Loucy (cell line): ENCODE measurements at regions not wholly inside any gene's neighbourhood (a gene's known extent, or its start where the extent isn't known, plus 50 kb on each side); places are given as distances from the start of the nearest gene placed in this dataset.

ENCODE experiments used
- H2AFZ ChIP-seq: fragments of 200-600 bp; sonication (generic); 2 replicates; pipeline ENCODE4 v1.6.0; 2016; ENCODE audit warnings: antibody characterized with exemption, mild to moderate bottlenecking, low read length, moderate library complexity
- H3F3A ChIP-seq: fragments of 200-600 bp; 2 replicates; pipeline ENCODE4 v1.6.0; 2016; ENCODE audit warnings: antibody characterized with exemption, low read depth, mild to moderate bottlenecking
- H3K27me3 ChIP-seq: fragments of 200-600 bp; sonication (generic); 2 replicates; pipeline ENCODE4 v1.6.1; 2014; ENCODE audit warnings: low read length, mild to moderate bottlenecking; ENCODE audit not compliant: insufficient read depth, poor library complexity, severe bottlenecking
- H3K36me3 ChIP-seq: fragments of 200-600 bp; sonication (generic); 2 replicates; pipeline ENCODE4 v1.6.1; 2016; ENCODE audit warnings: low read length; ENCODE audit not compliant: insufficient read depth
- H3K4me1 ChIP-seq: fragments of 200-600 bp; sonication (generic); 2 replicates; pipeline ENCODE4 v1.5.1; 2014; ENCODE audit warnings: low read length, mild to moderate bottlenecking; ENCODE audit not compliant: insufficient read depth, poor library complexity, severe bottlenecking
- H3K4me2 ChIP-seq: fragments of 200-600 bp; sonication (generic); 2 replicates; pipeline ENCODE4 v1.6.0; 2014; ENCODE audit warnings: antibody characterized with exemption, low read length, low read depth, mild to moderate bottlenecking; ENCODE audit not compliant: poor library complexity, severe bottlenecking
- H3K4me3 ChIP-seq: fragments of 200-600 bp; sonication (generic); 2 replicates; pipeline ENCODE4 v1.5.1; 2014; ENCODE audit warnings: low read length, mild to moderate bottlenecking, mixed read lengths; ENCODE audit not compliant: poor library complexity, severe bottlenecking
- H3K79me2 ChIP-seq: fragments of 200-600 bp; sonication (generic); 2 replicates; pipeline ENCODE4 v1.6.1; 2014; ENCODE audit warnings: low read length; ENCODE audit not compliant: insufficient read depth
- H3K9ac ChIP-seq: fragments of 200-600 bp; sonication (generic); 2 replicates; pipeline ENCODE4 v1.6.0; 2014; ENCODE audit warnings: mild to moderate bottlenecking, low read depth, low read length, moderate library complexity; ENCODE audit not compliant: poor library complexity, severe bottlenecking
- H3K9me2 ChIP-seq: fragments of 200-600 bp; sonication (generic); replicated peaks from 2 replicates; pipeline ENCODE4 v1.6.1; 2016; ENCODE audit warnings: low read depth, low read length, mixed read lengths
- H3K9me3 ChIP-seq: fragments of 200-600 bp; sonication (generic); 2 replicates; pipeline ENCODE4 v1.6.1; 2014; ENCODE audit warnings: mild to moderate bottlenecking, antibody characterized with exemption, low read length, low read depth; ENCODE audit not compliant: insufficient read depth
- H4K20me1 ChIP-seq: fragments of 200-600 bp; sonication (generic); 2 replicates; pipeline ENCODE4 v1.6.0; 2014; ENCODE audit warnings: antibody characterized with exemption, low read length, mild to moderate bottlenecking; ENCODE audit not compliant: insufficient read depth, poor library complexity, severe bottlenecking
- CTCF ChIP-seq: fragments of 200-600 bp; sonication (generic); conservative IDR thresholded peaks from 2 replicates; pipeline ENCODE4 v1.5.1; 2014; ENCODE audit warnings: mild to moderate bottlenecking, antibody characterized with exemption, low read length
- EZH2phosphoT487 ChIP-seq: fragments of 200-600 bp; IDR thresholded peaks from 2 replicates; pipeline ENCODE4 v1.6.1; 2018; ENCODE audit warnings: antibody characterized with exemption, mild to moderate bottlenecking, moderate library complexity, borderline replicate concordance

DNA sequence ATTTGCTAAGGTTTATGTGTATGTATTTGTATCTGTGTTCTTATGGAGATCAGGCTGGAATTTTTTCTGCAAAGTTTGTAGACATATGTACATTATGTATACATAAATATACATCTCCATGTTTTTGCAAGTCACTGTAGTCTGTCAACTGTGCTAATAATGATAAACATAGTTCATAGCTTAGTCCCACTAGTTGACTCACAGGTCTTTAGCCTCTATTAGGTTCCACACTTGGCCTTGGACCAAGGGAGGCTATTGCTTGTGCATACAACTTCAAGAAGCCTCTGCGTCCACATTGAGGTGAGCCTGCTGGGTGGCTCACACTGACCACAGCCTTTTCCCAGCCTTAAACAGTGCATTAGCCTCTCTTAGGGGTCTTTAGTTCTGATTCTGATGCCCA lies 243.8 kb upstream of the PEX5L start:
- Histone ChIP-seq H3K9me3 (no peaks in the 10 kb centered on the region), H3K36me3 (no peaks in the 10 kb centered on the region), H3K9me2 (no peaks in the 10 kb centered on the region), H3F3A (no peaks in the 10 kb centered on the region), H3K79me2 (no peaks in the 10 kb centered on the region), H3K27me3 (no peaks in the 10 kb centered on the region), H4K20me1 (no peaks in the 10 kb centered on the region), H3K4me3 (no peak overlapping the region), H2AFZ (no peak overlapping the region), H3K9ac (no peak overlapping the region), H3K4me2 (no peak overlapping the region), H3K4me1 (no peaks in the 10 kb centered on the region)
- TF ChIP-seq CTCF: no peak
- no peak for TF ChIP-seq EZH2phosphoT487

DNA sequence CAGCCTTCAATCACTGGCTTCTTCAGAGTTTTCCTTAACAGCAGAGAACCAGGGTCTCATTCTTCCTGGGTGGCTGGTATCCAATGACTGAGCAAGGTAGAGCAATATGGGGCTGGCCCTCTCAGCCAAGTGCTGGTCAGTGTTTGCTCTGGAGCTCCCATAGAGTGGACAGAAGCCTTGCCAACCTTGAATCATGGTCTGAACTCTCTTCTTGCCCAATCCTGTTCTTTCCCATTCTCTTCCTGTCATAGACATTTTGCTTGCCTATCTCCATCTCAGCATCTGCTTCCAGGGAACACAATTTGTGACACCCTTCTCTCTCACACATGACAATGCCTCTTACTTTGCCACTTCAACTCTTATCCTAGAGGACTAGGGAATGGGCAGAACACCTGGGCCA lies 245.6 kb upstream of the PEX5L start:
- H3K79me2 ChIP-seq: no peaks in the 10 kb centered on the region
- H3K4me2 ChIP-seq: no peak overlapping the region
- no peak overlapping the region for H3K4me3 ChIP-seq
- no peaks in the 10 kb centered on the region for H3K36me3 ChIP-seq
- H3K4me1 ChIP-seq: no peaks in the 10 kb centered on the region
- H3K9me3 ChIP-seq: no peaks in the 10 kb centered on the region
- H3K27me3 ChIP-seq: no peaks in the 10 kb centered on the region
- H3K9ac ChIP-seq: no peak overlapping the region
- TF ChIP-seq CTCF: no peak
- TF ChIP-seq EZH2phosphoT487: no peak
- H3K9me2 ChIP-seq: no peaks in the 10 kb centered on the region
- no peak overlapping the region for H2AFZ ChIP-seq
- no peaks in the 10 kb centered on the region for H3F3A ChIP-seq
- H4K20me1 ChIP-seq: no peaks in the 10 kb centered on the region

GRCh38 chr3:180283251-180283650 lies 246.5 kb upstream of the PEX5L start:
- Histone ChIP-seq H3F3A (no peaks in the 10 kb centered on the region), H3K79me2 (no peaks in the 10 kb centered on the region), H4K20me1 (no peaks in the 10 kb centered on the region), H3K9me3 (no peaks in the 10 kb centered on the region), H3K27me3 (no peaks in the 10 kb centered on the region), H3K4me2 (no peak overlapping the region), H3K36me3 (no peaks in the 10 kb centered on the region), H3K4me3 (no peak overlapping the region), H2AFZ (no peak overlapping the region), H3K9ac (no peak overlapping the region), H3K9me2 (no peaks in the 10 kb centered on the region), H3K4me1 (no peaks in the 10 kb centered on the region)
- TF ChIP-seq CTCF: no peak
- TF ChIP-seq EZH2phosphoT487: no peak
